H54 (cell line): ENCODE measurements at regions not wholly inside any gene's neighbourhood (a gene's known extent, or its start where the extent isn't known, plus 50 kb on each side); places are given as distances from the start of the nearest gene placed in this dataset.

Source experiments
- DNase-seq: peaks from one replicate; pipeline ENCODE4 v3.0.0; 2011; ENCODE audit warnings: low spot score, mixed read lengths; ENCODE audit not compliant: insufficient read length
- FAIRE-seq: peaks from 3 replicates; lab custom pipeline; 2011; peaks lifted over from hg19 to GRCh38; lab: Jason Lieb, UNC
- POLR2A ChIP-seq: IDR thresholded peaks from 2 replicates; pipeline ENCODE4 v1.6.1; 2011; ENCODE audit warnings: low read depth, mild to moderate bottlenecking, low read length

DNA sequence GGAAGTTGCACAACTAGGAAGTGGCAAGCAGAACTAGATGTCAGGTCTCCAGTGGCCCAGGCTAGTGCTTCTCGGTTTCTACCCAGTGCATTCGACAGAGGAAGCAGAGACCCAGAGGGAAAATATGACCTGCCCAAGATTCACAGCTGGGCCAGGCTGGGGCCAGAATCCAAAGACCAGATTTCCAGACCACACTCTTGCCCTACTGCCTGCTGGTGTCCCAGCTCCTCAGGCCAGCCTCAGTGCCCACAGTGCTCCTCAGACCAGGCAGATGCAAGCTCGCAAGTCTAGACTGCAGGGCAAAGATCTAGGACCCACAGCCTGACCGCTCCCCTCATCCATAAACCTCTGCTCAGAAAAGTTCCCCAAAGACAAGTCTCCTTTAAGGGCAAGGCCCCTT lies 262.6 kb downstream of the BUD13 start:
- DNase-seq (no peak), FAIRE-seq (no peak)
- no peak for TF ChIP-seq POLR2A

- no peak for TF ChIP-seq POLR2A
- FAIRE-seq (no peak), DNase-seq (no peak)
Observed at GRCh38 chr11:116509551-116509950, 263.2 kb downstream of the BUD13 start.

DNA sequence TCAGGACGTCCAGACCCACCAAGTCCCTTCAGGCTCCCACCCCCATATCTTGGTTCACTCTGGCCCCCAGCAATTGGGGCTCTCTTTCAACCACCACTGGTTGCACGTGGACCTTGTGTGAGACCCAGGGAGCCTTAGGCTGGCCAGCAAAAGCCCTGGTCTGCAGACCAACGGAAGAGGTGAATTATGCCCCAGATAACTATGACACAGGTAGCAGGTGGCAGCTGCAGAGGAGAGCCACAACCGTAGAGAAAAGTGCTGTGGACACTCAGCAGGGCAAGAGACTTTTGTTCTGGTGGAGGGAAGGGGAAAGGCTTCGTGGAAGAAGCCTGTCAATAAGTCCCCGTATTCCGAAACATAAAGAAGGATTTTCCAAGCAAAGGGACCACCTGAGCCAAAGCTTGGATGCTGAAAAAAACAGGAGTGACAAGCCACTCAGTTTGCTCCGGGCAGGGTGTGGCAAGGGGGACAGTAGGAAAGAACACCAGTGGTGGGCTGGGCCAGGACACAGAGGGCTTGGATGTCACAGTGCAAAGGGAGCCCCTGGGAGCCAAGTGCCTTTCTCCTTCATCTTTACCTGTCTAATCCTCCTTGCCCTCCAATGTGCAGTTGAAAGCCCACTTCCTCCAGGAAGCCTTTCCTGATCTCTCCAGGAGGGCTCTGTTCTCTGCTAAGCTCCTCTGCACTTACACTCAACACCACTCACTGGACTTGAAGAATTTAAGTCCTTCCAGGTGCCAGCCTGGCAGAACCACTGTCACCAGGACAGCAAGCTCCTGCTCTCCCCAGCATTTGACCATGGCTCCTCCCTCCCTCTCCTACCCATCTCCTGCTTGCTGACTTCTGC lies 264.7 kb downstream of the BUD13 start:
- DNase-seq (no peak), FAIRE-seq (no peak)
- TF ChIP-seq POLR2A: no peak

GRCh38 chr11:116507016-116507415 lies 265.8 kb downstream of the BUD13 start:
- DNase-seq (no peak), FAIRE-seq (no peak)
- no peak for TF ChIP-seq POLR2A

DNA sequence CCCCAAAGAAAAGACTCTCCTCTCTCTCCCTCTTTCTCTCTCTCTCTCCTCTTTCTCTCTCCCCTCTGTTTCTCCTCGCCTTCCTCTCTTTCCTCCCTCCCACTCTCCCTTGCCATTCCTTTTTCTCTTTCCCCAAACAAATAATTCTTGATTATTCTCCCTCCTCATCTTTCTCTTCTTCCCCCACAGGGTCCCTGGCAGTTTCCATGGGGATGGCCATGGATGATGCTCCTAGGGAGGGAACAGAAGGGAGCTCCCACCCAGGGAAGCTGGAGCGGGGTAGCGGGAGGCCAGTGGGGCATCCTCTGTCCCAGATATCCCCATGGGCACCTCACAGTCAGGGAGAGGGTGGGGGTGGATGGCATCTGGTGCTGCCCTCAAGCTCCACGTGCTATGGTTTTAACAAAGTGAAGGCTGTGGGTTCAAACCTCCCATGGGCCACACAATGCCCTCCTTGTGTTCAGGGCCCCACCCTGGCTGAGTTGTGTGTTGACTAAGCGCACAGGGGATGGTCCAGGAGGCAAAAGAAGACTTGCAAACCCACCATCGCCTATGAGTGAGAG lies 266.4 kb downstream of the BUD13 start:
- FAIRE-seq (no peak), DNase-seq (no peak)
- no peak for TF ChIP-seq POLR2A

DNA sequence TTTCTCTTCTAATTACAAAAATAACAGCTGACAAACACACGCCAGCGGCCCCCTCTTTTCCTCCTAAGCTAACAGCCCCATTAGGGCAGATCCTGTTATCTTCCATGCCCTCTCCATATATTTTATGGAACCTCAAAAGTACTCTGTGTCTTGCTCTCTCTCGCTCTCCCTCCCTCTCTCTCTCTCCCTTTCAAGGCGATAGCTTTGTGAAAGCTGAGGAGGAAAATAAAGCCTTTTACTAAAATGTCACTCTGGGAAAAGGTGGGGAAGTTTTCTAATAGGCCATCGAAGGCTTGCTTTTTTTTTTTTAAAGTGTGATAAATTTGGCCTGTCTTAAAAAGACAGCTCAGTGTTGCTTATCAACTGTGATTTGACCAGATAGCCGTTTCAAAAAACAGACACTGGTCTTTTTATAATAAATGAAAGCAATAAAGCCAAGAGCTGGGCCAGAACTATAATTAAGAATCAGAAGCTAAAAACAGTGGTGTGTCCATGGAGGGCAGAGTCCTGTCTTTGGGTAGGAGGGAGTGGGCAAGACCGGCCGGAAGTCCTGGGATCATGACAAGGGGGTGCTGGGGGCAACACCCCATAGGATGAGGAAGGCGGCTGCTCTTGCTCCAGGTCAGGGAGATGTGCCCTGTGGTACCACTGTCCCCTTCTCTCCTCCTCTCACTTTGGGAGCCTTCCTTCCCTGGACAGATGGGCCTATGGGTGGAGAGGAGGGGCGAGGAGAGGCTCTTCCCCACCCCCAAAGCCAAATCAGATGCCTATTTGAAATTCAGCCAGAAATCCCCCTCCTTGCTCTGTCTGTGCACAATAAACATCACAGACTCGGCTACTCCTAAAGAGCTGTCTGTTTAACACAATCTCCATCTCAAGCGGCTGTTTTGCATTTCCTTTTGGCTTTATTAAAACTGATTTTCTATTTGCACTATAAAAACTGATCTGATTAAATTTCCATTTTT lies 267.2 kb downstream of the BUD13 start:
- no peak for DNase-seq
- TF ChIP-seq POLR2A: no peak
- FAIRE-seq: no peak

DNA sequence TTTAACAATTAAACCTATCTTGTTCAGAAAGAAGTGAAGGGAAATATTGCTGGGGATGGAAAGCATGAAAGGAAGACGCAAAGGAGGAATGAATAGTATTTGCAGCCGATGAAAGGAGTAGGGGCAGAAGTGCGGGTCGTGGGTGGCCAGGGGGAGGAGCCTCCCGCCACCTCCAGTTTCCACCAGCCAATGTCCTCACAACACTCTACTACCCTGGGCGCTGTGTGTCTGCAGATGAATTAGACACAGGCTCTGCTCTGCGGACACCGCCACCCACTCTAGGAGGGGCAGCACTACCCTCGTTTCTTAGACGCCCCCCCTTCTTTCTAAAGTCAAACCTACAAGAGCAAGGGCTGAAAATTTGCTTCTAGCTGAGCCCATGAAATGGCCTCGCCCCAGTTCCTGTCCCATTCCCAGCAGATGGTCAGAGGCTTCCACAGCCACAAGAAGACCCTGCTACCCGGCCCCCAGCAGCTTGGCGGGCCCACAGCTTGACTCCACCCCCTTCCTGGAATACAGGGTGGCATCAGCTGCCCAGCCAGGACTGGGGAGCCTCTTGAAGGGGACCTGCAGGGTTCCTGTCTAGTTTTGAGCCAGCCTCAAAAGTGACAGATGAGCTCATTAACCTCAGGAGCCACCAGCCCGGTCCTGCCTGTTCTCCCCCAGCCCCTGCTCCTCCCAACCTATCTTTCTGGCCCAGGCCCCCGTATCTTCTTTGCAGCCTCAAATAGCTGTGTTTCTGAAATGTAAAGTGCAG lies 268.1 kb downstream of the BUD13 start:
- DNase-seq: no peak
- TF ChIP-seq POLR2A: no peak
- FAIRE-seq: no peak

DNA sequence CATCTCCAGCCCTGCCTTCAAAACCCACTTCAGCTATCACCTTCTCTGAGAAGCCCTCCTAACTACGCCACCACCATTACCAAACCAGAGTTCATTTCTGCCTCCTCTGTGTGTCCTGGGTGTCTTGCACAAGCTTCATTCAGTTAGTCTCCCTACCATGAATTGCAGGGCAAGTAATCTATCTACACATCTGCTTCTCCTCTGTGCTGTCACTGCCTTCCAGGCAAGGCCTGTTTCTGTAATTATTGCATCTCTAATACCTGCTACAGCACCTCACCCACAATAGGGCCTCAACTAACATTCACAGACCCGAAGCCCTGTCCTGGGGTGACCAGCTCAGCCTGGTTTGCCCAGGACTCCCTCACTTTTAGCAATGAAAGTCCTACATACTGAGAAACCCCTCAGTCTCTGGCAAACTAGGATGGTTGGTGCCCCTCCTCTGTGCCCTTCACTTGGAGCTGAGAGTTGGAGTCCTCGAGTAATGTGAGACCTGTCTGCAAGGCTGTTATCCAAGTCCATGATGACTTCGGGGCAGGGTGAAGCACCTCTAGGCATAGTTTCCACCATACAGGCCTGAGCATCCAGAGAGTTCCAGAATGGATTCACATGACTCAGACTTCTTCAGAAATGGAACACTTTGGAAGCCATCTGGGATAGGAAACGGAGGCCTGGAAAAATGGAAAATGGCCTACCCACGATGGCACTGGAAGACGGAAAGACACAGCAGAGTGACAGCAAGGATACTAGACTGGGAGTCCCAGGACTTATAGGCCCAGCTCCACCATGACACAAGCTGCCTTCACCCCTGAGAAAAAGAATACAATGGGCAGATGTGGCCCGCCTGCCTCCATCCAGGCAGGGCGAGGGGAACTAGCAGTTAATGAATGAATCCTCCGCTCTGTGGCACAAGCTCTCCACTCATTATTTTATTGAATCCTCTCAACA lies 269.3 kb downstream of the BUD13 start:
- FAIRE-seq (no peak), DNase-seq (no peak)
- no peak for TF ChIP-seq POLR2A

DNA sequence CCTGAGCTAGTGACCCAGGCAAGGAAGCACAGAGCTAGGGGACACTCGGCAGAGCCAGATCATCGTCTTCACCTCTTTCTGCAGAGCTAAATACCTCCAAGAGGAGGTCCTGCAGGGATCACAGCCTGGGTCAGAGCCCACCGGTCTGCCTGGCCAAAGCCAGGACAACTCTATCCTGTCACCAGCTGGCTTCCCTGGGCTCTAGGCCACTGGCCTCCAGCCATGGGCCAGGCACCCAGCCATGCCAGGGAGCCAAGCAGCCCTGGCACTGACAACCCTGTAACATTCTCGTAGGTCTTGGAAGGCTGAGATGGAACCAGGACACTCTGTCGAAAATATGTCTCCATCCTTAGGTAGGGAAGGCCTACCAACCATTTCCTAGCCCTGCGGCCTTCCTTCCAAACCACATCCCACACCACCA lies 270.1 kb downstream of the BUD13 start:
- TF ChIP-seq POLR2A: no peak
- no peak for DNase-seq
- FAIRE-seq: no peak

- no peak for TF ChIP-seq POLR2A
- no peak for FAIRE-seq
- no peak for DNase-seq
Observed at GRCh38 chr11:116501728-116502127, 271.1 kb downstream of the BUD13 start.

DNA sequence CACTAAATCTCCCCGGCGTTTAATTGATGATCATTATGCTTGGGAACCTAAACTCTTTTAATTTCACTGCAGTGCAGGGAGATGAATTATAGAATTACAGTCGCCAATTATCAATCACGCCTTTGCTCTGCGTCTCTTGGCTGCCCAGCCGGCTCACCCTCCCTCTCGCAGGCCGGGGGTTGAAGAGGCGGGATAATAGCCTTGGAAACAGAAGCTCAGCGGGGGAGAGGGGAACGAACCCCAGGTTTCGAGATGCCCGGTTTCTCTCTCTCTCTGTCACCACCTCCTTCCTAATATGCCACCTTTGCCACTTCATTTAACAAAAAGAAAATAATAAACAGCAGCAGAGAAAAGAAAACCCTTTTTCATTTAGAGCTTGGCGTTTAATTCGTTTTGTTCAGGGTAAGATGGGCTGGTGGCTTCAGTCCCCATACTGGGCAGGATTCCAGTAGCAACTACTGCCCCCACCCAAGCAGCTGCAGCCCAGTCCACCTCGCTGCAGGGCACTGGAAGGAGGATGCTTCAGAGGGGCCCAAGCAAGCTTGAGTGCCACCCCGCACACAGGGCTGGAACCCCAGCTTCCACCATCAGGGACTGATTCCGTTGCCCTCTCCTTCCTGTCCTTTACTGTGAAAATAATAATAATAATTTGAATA lies 271.7 kb downstream of the BUD13 start:
- FAIRE-seq: no peak
- no peak for TF ChIP-seq POLR2A
- DNase-seq: no peak
